GM12878 (cell line): ENCODE measurements at regions not wholly inside any gene's neighbourhood (a gene's known extent, or its start where the extent isn't known, plus 50 kb on each side); places are given as distances from the start of the nearest gene placed in this dataset.

Experiments
- ATAC-seq: fragments of 200-7000 bp; cut with Tn5 transposase; 3 replicates; pipeline ENCODE4 v1.9.1; 2020; ENCODE audit warnings: mild to moderate bottlenecking, moderate library complexity
- BruUV-seq: library from RNA; stranded (reverse); fragments of 400-500 nt; replicated peaks from 2 replicates; lab custom pipeline; 2021; lab: Mats Ljungman, UMichigan
- CTCF ChIA-PET: fragments of 300-600 bp; sonication (Branson Sonifier 250); formaldehyde crosslinking; extraction: SDS; loops from one replicate; lab custom pipeline; 2021; ENCODE audit warnings: inconsistent platforms; lab: Yijun Ruan, JAX
- POLR2A ChIA-PET: fragments of 350-600 bp; formaldehyde crosslinking; extraction: SDS; loops from one replicate; lab custom pipeline; 2021; ENCODE audit warnings: inconsistent platforms; lab: Charles Lee
- RAD21 ChIA-PET: fragments of 300-600 bp; sonication (Branson Sonifier 250); formaldehyde crosslinking; loops from one replicate; lab custom pipeline; 2023; ENCODE audit warnings: antibody characterized with exemption; ENCODE audit not compliant: unreplicated experiment; lab: Charles Lee
- SMC1A ChIA-PET: fragments of 300-600 bp; sonication (Branson Sonifier 250); formaldehyde crosslinking; loops from one replicate; lab custom pipeline; 2023; ENCODE audit not compliant: unreplicated experiment, uncharacterized antibody; lab: Charles Lee
- DNase-seq: peaks from one replicate; pipeline ENCODE4 v3.0.0-alpha.2; 2011; ENCODE audit warnings: low read depth, low spot score
- FAIRE-seq: peaks from 3 replicates; lab custom pipeline; 2011; peaks lifted over from hg19 to GRCh38; lab: Jason Lieb, UNC
- H2AFZ ChIP-seq: 2 replicates; pipeline ENCODE4 v1.6.0; 2011; ENCODE audit warnings: low read depth, low read length, control low read depth; ENCODE audit not compliant: control insufficient read depth
- H3K27ac ChIP-seq: 2 replicates; pipeline ENCODE4 v1.5.1; 2011; ENCODE audit warnings: control low read depth; ENCODE audit not compliant: control insufficient read depth, insufficient read depth
- H3K27me3 ChIP-seq, 2 experiments: replicated peaks in 1 of 2; 2 replicates each; pipeline versions ENCODE4 v1.6.0 to v1.6.1; 2011; ENCODE audit warnings: low read length in 1 of 2; ENCODE audit not compliant: control insufficient read depth in 2 of 2, insufficient read depth in 2 of 2
- H3K36me3 ChIP-seq, 2 experiments: 2 replicates each; pipeline ENCODE4 v1.5.1; 2011; ENCODE audit warnings: low read length in 1 of 2; ENCODE audit not compliant: control insufficient read depth in 2 of 2, insufficient read depth in 2 of 2
- H3K4me1 ChIP-seq: 2 replicates; pipeline ENCODE4 v1.6.1; 2011; ENCODE audit warnings: mild to moderate bottlenecking, low read length, moderate library complexity, mixed read lengths; ENCODE audit not compliant: control insufficient read depth, insufficient read depth
- H3K4me2 ChIP-seq: 2 replicates; pipeline ENCODE4 v1.6.0; 2011; ENCODE audit warnings: control low read depth; ENCODE audit not compliant: control insufficient read depth, insufficient read depth
- H3K4me3 ChIP-seq: fragments of 200-600 bp; sonication (generic); 2 replicates; pipeline ENCODE4 v1.5.1; 2016
- H3K79me2 ChIP-seq: 2 replicates; pipeline ENCODE4 v1.6.0; 2011; ENCODE audit warnings: low read length; ENCODE audit not compliant: control insufficient read depth, insufficient read depth
- H3K9ac ChIP-seq: 2 replicates; pipeline ENCODE4 v1.8.0; 2011; ENCODE audit warnings: low read length, control low read depth, mixed read lengths; ENCODE audit not compliant: control insufficient read depth, insufficient read depth
- H3K9me3 ChIP-seq: replicated peaks from 3 replicates; pipeline ENCODE4 v1.5.1; 2011; ENCODE audit warnings: mild to moderate bottlenecking, low read length; ENCODE audit not compliant: control insufficient read depth, insufficient read depth
- H4K20me1 ChIP-seq: 2 replicates; pipeline ENCODE4 v1.6.0; 2011; ENCODE audit not compliant: control insufficient read depth, insufficient read depth
- BRCA1 ChIP-seq: IDR thresholded peaks from 2 replicates; pipeline ENCODE4 v1.6.1; 2011; ENCODE audit warnings: low read depth, low read length, improper control_type of control experiment
- CUX1 ChIP-seq: IDR thresholded peaks from 2 replicates; pipeline ENCODE4 v1.6.1; 2012; ENCODE audit warnings: improper control_type of control experiment, low read depth, low read length; ENCODE audit not compliant: insufficient replicate concordance
- GABPA ChIP-seq: IDR thresholded peaks from 2 replicates; pipeline ENCODE4 v1.6.1; 2014; ENCODE audit warnings: antibody characterized with exemption, low read depth, mild to moderate bottlenecking, inconsistent platforms
- IKZF2 ChIP-seq, 2 experiments: fragments of 450-650 bp; IDR thresholded peaks; 2 replicates each; pipeline ENCODE4 v1.6.1; 2017; ENCODE audit warnings: mild to moderate bottlenecking in 2 of 2, moderate library complexity in 2 of 2
- KLF5 ChIP-seq: fragments of 450-650 bp; IDR thresholded peaks from 2 replicates; pipeline ENCODE4 v1.6.1; 2014; ENCODE audit warnings: mild to moderate bottlenecking; ENCODE audit not compliant: partially characterized antibody
- MXI1 ChIP-seq: fragments of 150-350 bp; IDR thresholded peaks from 2 replicates; pipeline ENCODE4 v1.6.1; 2011; ENCODE audit warnings: low read depth, mild to moderate bottlenecking, inconsistent platforms, low read length, improper control_type of control experiment
- PBX3 ChIP-seq: IDR thresholded peaks from 2 replicates; pipeline ENCODE4 v1.6.1; 2011; ENCODE audit warnings: mild to moderate bottlenecking, low read depth, low read length, moderate library complexity; ENCODE audit not compliant: insufficient replicate concordance
- SKIL ChIP-seq: fragments of 450-650 bp; IDR thresholded peaks from 2 replicates; pipeline ENCODE4 v1.6.1; 2017; ENCODE audit warnings: mild to moderate bottlenecking, low read depth, inconsistent platforms; ENCODE audit not compliant: poor library complexity, severe bottlenecking
- SMC3 ChIP-seq: IDR thresholded peaks from 2 replicates; pipeline ENCODE4 v1.6.1; 2011; ENCODE audit warnings: low read length, improper control_type of control experiment, borderline replicate concordance
- WGBS: methylation state at CpG from one replicate; pipeline ENCODE4 v1.1.6; 2016; ENCODE audit warnings: low lambda C conversion rate; ENCODE audit not compliant: insufficient replicate concordance, insufficient coverage; ENCODE audit errors: missing lambda C conversion rate; 5-methylcytosine and 5-hydroxymethylcytosine counted together
- in situ Hi-C: fragments of 300-500 bp; cut with MboI; formaldehyde crosslinking; loops from 9 replicates; pipeline ENCODE4 v1.14.3; 2018; ENCODE audit warnings: mixed read lengths
- intact Hi-C: fragments of 100-400 bp; cut with micrococcal nuclease; formaldehyde crosslinking; loops from one replicate; pipeline ENCODE4 v1.14.2; 2022; ENCODE audit not compliant: unreplicated experiment

- Histone ChIP-seq H3K27me3 (no peaks in the 10 kb centered on the region), H3K27ac (no peak overlapping the region), H3K4me3 (no peak overlapping the region), H3K79me2 (no peaks in the 10 kb centered on the region), H3K9me3 (no peaks in the 10 kb centered on the region), H4K20me1 (no peaks in the 10 kb centered on the region), H3K4me1 (no peaks in the 10 kb centered on the region), H3K4me2 (no peak overlapping the region), H2AFZ (no peak overlapping the region), H3K36me3 (no peaks in the 10 kb centered on the region), H3K9ac (no peak overlapping the region)
- RAD21 ChIA-PET: no interaction called here
- BruUV-seq: no TSS peak
- POLR2A ChIA-PET: no interaction called here
- in situ Hi-C loops: no loop called here
- CTCF ChIA-PET: no interaction called here
- SMC1A ChIA-PET: no interaction called here
- intact Hi-C loops: no loop called here
- no peak for TF ChIP-seq PBX3
- TF ChIP-seq BRCA1: no peak
- no peak for TF ChIP-seq SKIL
- TF ChIP-seq CUX1: no peak
- TF ChIP-seq KLF5: no peak
- TF ChIP-seq MXI1: no peak
- TF ChIP-seq SMC3: no peak
- no peak for TF ChIP-seq GABPA
- TF ChIP-seq IKZF2 (IDR thresholded peaks at IDR 0.05): no peak
- DNase-seq (no peak), FAIRE-seq (no peak), ATAC-seq (no peak)
- WGBS: 4% methylated on average over 3 of the region's 3 CpGs
These were observed 329.8 kb upstream of the IRX4 start for GRCh38 chr5:2212481-2212880.
